ENCODE measurements at regions not wholly inside any gene's neighbourhood (a gene's known extent, or its start where the extent isn't known, plus 50 kb on each side); places are given as distances from the start of the nearest gene placed in this dataset.
"Not testable (repeated sequence)": the region's sequence is repeated elsewhere in the genome, so short reads cannot be mapped to it uniquely, and the experiment has no call there.

DNA sequence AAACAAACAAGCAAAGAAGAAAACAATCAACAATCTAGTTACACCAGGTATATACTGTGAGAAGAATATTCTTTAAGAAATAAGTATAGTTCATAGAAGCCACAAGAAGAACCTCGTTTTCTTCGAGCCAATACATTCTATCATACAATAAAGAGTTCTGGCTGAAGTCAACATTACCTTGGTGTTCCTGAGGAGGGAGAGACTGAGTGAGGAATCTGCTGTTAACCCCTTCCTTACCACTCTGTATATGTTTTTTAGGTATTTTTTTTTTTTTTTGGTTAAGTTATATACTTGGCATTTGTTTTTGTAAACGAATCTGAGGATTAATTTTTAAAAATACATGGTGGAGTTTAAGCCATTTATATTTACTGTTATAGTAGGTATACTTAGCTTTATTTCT, 412.5 kb downstream of the NUP35 start:
- DNase-seq: no peak

DNA sequence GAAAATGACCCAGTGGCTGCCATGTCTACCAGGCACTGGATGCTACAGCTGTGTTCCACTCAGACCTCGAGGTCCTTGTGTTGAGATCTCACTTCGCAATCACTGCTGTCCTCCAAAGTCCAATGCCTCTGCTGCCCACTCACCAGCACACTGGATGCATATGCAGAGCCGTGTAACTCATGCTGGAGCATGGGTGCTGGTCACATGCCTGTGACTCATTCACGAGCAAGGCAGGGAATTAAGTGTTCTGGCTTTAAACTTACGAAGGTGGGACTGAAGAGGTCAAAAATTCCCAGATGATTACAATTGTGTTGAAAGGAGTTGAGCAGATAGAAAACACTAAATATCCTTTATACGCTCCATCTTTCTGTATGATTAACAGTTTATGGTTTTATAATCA, 417.5 kb downstream of the NUP35 start:
- no peak for DNase-seq

DNA sequence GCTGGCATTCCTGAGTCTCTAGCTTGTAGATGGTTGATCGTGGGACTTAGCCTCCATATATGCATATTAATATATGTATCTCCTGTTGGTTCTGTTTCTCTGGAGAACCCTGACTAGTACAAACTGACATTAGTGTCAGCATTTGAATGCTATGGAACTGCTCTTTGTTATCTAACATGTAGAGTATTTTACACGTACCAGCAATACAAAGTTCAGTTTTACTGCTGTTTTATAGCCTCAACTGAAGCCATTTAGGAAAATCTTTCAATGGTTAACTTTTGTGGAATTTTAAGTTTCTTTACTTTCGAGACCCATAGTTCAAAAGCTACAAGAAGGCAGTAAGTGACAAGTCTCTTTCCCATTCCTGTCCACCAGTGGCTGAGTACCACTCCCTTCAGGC, 418.4 kb downstream of the NUP35 start:
- no peak for DNase-seq

GRCh38 chr2:183543222-183543621, 419.0 kb downstream of the NUP35 start:
- DNase-seq: no peak

DNA sequence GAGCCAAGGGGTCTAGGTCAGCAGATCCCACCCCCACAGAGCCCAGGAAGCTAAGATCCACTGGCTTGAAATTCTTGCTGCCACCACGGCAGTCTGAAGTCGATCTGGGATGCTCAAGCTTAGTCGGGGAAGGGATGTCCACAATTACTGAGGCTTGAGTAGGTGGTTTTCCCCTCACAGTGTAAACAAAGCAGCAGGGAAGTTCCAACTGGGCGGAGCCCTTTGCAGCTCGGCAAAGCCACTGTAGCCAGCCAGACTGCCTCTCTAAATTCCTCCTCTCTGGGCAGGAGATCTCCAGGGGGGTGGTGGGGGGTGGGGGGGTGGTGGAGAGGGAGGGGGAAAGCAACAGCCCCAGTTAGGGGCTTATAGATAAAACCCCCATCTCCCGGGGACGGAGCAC, 419.5 kb downstream of the NUP35 start:
- DNase-seq: no peak

- DNase-seq: not testable (repeated sequence)
These were observed 422.5 kb downstream of the NUP35 start for GRCh38 chr2:183546560-183547350.

- no peak for DNase-seq
These were observed 428.5 kb downstream of the NUP35 start for GRCh38 chr2:183552716-183553115.

DNA sequence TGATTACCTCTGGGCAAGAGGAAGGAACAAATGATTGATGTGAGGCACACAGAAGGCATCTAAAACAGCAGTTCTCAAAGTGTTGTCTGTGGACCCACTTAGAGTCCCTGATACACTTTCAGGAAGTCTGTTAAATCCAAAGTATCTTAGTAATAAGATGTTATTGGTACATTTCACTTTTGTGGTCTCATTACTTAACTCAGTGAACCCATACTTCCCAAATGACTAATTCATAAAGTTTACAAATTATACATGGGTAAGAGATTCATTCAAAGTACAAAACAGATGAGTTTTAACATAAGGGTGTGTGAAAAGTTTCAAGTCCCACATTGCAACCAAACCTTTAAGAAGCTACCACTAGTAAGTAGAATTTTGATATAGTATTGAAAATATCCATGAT, 440.5 kb downstream of the NUP35 start:
- no peak for DNase-seq

GRCh38 chr2:183575481-183575880, 451.2 kb downstream of the NUP35 start:
- no peak for DNase-seq

DNA sequence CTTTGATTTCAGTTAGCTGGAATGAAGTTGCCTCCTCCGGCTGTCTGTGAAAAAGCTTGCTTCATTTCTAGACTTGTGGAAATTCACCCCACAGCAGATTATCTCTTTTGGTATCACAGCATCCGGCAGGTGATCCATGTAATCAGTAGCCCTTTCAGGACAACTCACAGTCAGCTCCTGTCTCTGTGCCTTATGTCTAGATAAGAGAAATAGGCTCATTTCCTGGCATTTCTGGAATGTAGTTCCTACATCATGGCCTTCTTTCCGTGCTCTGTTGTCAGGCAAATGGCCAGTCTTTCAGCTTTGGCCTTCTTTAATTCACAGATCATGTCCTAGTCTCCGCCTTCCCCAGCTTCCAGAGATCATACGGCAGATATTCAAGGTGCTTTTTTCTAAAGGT, 455.4 kb downstream of the NUP35 start:
- no peak for DNase-seq

DNA sequence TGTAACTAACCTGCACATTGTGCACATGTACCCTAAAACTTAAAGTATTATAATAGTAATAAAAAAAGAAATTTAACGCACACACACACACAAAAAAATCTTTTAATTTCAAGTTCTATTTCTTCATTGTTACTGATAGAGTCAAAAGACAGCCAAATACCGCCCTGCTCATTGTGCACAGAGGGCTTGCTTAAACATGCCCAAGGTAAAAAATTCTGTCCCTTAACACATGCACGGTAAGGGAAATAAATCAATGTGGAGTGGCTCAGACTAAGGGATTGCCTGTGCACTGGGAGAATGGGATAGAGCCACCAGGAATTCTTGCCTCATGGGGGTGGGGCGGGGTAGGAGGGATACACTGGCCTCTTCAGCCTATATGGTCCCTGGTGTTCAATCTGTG, 468.0 kb downstream of the NUP35 start:
- DNase-seq: no peak

DNA sequence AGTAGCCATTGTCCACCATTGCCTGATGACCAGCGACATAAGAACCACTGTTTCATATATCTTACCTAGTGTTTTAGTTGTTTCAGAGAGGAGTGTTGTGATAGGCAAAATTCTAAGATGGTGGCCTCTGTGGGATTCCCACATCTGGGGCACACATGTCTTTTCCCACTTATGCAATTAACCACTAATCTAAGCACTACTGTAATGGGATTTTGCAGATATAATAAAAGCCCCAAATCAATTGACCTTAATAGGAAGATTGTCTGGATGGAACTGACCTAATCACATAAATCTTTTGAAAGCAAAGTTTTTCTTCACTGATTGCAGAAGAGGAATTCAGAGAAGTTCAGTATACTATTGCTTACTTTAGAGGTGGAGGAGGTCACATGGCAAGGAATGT, 469.9 kb downstream of the NUP35 start:
- DNase-seq: no peak

- no peak for DNase-seq
These were observed 473.6 kb downstream of the NUP35 start for GRCh38 chr2:183597841-183598240.

DNA sequence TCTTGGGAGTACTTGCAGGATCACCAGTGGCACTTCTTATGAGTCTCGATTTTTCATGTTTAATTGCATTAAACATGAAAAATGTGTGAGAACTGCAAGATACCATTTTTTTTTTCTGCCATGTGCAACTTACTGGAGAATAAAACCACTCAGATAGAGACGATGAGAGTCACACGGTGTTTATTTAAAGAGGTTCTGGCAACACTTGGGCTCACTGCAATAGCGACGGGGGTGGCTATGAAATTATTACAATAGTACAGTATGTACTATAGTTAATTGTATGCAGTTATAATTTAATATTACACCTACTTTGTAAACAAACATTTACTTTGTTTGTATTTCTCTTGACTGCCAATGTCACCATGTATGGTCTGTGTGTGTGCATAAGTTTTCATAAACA, 479.8 kb downstream of the NUP35 start:
- DNase-seq: no peak

DNA sequence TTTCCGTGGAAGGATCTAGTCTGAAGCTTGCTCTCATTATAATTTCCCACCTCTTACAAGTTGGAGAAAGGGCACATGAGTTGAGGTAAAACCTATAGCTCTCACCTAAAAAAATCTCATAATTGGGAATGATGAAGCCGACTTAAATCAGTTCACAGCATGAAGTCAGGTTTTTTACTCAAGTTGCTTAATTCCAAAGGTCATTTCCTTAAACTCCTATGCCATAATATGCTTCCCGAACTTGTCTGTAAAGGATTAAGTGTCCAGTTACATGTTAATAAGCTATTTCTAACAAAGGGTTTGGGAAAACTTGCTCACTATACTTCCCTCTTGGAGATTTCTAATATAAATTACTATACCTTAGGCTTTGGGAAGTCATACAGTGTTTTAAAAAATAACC, 481.2 kb downstream of the NUP35 start:
- no peak for DNase-seq

DNA sequence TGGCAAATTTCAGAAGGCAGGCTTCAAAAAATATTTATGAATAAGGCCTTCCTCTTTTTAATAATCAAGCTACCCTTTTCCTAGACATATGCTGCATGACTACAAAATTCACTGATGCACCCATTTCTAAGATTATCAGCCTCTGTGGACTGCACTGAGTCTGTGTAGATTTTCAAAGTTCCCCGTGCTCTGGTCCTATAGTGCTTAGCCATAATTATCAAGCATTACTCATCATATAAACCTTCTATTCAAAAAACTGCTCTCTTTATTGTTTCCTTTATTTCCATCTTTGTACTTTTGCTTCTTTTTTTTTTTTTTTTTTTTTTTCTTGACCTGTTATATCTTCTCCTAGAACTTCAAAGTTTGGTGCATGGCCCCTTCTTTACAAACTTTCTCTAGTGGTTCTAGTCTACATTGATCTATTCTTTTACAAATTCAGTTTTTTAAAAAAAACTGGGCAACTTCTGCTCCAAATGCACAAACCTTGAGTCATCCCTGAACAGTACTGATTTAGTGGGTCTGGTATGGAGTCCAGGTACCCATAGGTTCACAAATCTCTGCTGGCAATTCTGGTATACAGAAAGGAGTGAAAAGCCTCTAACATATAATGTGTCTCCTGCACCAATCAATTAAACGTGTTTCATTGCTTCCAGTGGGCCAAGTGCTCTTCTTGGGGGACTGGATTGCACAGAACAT, 481.9 kb downstream of the NUP35 start:
- DNase-seq: no peak

DNA sequence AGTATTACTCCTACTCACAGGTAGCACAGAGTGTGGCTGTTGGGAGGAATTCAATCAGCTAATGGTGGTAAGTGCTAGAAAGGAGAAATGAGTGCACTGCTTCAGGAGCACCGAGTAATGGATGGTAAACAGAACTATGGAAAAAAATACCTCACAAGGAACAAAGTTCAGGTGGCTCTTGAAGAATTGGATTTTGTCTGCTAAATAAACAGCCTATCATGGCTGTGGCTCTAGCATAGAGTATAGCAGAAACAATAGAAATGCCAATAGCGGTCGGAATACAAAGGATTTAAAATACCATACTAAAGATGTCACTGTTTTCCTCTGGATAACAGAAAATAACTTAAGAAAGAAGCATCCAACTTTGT, 482.5 kb downstream of the NUP35 start:
- DNase-seq: no peak

- no peak for DNase-seq
These were observed 483.8 kb downstream of the NUP35 start for GRCh38 chr2:183607995-183608394.

DNA sequence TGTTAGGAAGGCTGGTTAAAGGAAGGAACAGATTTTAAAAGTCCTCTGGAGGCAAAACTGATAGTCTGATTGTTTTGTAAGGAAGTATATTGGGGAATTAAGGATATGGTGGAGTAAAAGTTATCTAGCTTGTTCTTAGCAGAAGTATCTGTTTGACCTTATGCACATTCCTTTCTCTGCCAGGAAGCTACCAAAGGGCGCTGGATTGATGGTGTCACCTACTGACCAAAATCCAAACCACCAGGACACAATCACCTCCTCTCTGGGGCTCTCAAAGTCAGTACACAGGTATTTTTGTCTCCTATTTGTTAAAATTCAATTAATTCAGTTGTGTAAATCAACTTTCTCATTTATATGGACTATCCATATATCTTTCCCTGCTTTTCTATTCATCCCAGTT, 484.5 kb downstream of the NUP35 start:
- no peak for DNase-seq

GRCh38 chr2:183610724-183611123, 486.5 kb downstream of the NUP35 start:
- DNase-seq: no peak

GRCh38 chr2:183614799-183615435, 490.7 kb downstream of the NUP35 start:
- no peak for DNase-seq

GRCh38 chr2:183623227-183623626, 499.0 kb downstream of the NUP35 start:
- no peak for DNase-seq

GRCh38 chr2:183630964-183631363, 506.7 kb downstream of the NUP35 start:
- no peak for DNase-seq

DNA sequence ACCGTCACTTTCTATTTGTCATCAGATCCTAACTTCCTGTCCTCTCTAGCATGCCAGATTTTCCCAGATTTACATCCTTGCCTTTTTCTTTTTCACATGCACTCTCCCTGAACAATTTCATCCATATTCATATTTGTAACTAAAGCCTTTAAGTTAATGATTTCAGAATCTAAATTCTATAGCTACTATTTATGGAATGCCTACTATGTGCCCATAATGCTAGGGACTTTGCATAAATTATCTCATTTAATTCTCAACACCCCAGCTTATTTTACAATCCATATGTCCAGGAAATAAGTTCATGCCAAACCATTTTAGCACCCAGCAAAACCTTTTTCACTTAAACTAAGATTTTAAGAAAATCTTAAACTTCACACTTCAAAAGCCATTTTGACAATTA, 531.9 kb downstream of the NUP35 start:
- no peak for DNase-seq
